OCI-M2 (cell line): ENCODE measurements at regions not wholly inside any gene's neighbourhood (a gene's known extent, or its start where the extent isn't known, plus 50 kb on each side); places are given as distances from the start of the nearest gene placed in this dataset.

Experiments used
- DNase-seq: peaks from one replicate; lab custom pipeline; 2025; ENCODE audit not compliant: unreplicated experiment; lab: John Stamatoyannopoulos, UW

DNA sequence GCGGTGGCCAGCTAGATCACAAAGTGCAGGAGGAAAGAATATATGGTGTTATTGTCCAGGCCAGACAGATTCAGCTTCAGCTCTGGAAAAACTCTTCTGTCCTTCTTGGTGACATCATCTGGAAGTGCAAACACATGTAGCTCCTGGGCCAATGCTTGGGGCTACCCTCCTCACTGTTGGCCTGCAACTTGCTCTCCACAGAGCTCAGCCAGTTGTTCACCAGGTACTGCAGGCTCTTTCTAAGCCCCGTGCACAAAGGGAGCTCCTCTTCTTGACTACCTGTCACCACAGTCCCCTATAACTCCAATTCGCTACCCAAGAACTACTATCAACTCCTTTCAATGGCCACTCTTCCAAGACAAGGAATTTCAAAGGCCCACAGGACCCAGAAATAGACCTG, 1175.9 kb upstream of the CDH9 start:
- DNase-seq: no peak

DNA sequence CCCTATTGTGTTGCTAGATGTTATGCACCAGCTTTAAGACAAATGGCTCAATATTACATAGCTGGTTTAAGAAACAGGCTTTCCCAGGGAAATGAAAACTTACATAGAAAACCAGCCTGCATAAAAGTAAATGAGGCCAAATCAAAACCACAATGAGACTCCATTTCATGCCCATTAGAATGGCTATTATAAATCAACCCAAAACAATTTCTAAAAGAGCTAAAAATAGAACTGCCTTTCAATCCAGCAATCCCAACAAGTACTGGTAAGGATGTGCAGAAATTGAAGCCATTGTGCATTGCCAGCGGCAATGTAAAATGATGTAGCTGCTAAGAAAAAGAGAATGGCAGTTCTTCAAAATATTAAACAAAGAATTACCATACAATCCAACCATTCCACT, 1170.0 kb upstream of the CDH9 start:
- DNase-seq: no peak

GRCh38 chr5:28190011-28190410, 1151.6 kb upstream of the CDH9 start:
- no peak for DNase-seq

DNA sequence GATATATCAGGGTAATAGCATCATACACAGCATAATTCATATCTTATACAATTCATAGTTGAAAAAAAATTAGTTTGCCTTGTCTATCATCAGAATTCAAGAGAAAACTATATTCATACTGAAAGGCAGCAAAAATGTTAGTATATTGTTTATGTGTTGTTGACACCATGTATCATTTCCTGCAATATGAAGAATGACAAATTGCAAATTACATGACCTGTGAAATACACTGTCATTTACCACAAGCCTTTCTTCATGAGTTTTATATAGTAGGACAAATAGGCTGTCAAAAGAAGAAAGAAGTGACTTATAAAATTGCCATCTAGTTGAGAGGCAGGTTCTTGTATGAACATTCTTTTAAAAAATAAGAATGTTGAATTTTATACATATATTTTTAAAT, 1136.3 kb upstream of the CDH9 start:
- DNase-seq: no peak

- DNase-seq: no peak
Measured at GRCh38 chr5:28165096-28165495, 1126.7 kb upstream of the CDH9 start.

GRCh38 chr5:28164568-28164967, 1126.2 kb upstream of the CDH9 start:
- no peak for DNase-seq

- no peak for DNase-seq
Measured at GRCh38 chr5:28156981-28157380, 1118.6 kb upstream of the CDH9 start.

GRCh38 chr5:28143519-28143918, 1105.1 kb upstream of the CDH9 start:
- no peak for DNase-seq

DNA sequence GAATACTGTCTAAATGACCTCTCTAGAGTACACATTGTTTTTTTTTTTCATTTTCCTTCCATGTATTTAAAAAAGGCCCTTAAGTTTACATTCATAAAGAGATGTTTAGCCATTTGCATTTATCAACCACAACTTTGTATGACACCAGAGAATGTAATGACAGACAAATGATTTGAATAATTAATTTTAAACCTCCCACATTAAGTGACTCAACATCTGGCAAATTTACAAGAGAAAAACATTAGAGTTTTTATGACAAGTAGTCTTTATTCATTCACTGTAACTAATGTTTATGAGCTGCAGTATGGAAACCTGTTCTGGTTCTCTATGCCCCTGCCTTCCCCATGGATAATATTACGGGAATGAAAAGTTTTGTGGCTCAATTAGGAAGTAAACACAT, 1093.8 kb upstream of the CDH9 start:
- DNase-seq: no peak

DNA sequence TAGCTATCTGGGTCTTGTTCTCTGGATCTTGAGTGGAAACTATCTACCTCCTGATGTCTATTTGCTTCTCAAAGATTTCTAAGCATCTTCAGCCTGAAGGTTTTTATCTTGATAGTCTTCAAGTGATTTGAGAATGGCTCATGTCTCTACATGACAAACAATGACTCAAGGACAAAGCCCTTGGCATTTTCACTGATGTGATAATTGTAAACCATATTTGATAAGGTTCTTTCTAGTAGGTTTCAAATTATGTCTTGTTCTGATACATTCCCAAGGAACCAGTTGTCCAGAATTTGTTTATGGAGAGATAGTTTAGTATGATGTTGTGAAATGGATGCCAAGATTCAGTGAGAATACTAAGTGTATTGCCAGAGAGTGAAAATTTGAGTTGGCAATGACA, 1079.3 kb upstream of the CDH9 start:
- no peak for DNase-seq

- no peak for DNase-seq
Measured at GRCh38 chr5:28117273-28117672, 1078.9 kb upstream of the CDH9 start.

GRCh38 chr5:28110781-28111180, 1072.4 kb upstream of the CDH9 start:
- no peak for DNase-seq

- no peak for DNase-seq
Measured at GRCh38 chr5:28104080-28104479, 1065.7 kb upstream of the CDH9 start.

GRCh38 chr5:28084069-28084468, 1045.7 kb upstream of the CDH9 start:
- DNase-seq: no peak

DNA sequence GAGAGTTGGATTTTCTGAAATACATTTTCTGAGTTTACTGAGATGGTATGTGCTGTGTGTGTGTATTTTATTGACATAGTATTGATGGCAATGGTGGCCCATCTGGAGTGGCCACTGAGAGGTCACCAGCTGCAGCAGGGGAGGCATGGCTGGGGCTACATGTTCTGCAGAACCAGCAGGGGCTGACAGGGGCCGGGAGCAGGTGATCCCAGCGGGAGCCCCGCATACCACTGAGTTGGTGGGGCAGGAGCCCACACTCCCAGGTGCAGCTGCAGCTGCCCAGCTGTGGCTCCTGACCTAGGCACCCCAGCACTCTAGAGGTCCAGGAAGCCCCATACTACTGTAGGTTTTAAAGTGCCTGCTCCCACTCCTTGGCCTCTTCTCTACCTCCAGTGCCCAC, 1044.2 kb upstream of the CDH9 start:
- no peak for DNase-seq

- DNase-seq: no peak
Measured at GRCh38 chr5:28077291-28078240, 1039.2 kb upstream of the CDH9 start.

- DNase-seq: no peak
Measured at GRCh38 chr5:28066856-28067255, 1028.5 kb upstream of the CDH9 start.

GRCh38 chr5:28065656-28066055, 1027.3 kb upstream of the CDH9 start:
- no peak for DNase-seq

DNA sequence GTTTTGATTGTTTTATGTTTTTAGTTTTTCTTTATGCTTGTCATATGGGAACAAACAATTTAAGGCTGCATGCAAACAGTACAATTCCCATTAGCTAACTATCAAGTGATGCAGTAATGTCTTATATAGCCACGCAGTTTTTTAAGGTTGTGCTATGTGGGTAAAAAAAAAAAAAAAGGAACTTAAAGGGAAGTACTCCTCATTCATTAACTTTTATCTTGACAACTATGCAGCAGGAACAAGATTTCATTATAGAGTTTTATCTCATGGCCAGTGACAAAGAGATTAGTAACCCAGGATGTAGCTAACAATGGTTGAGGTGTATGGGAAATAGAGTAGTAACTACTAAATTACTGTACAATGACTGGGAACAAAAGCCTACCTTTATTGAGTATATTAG, 1008.2 kb upstream of the CDH9 start:
- DNase-seq: no peak

GRCh38 chr5:28027851-28028250, 989.5 kb upstream of the CDH9 start:
- no peak for DNase-seq

- no peak for DNase-seq
Measured at GRCh38 chr5:28017178-28017577, 978.8 kb upstream of the CDH9 start.

- DNase-seq: no peak
Measured at GRCh38 chr5:28014779-28015178, 976.4 kb upstream of the CDH9 start.

GRCh38 chr5:28012538-28012937, 974.2 kb upstream of the CDH9 start:
- no peak for DNase-seq
